ENCODE measurements at regions not wholly inside any gene's neighbourhood (a gene's known extent, or its start where the extent isn't known, plus 50 kb on each side); places are given as distances from the start of the nearest gene placed in this dataset.

- no peak for TF ChIP-seq POLR2A (IDR thresholded peaks at IDR 0.05; ENCODE audit: borderline replicate concordance, extremely low read depth, insufficient read depth, insufficient read length)
- TF ChIP-seq, protein P1, sequence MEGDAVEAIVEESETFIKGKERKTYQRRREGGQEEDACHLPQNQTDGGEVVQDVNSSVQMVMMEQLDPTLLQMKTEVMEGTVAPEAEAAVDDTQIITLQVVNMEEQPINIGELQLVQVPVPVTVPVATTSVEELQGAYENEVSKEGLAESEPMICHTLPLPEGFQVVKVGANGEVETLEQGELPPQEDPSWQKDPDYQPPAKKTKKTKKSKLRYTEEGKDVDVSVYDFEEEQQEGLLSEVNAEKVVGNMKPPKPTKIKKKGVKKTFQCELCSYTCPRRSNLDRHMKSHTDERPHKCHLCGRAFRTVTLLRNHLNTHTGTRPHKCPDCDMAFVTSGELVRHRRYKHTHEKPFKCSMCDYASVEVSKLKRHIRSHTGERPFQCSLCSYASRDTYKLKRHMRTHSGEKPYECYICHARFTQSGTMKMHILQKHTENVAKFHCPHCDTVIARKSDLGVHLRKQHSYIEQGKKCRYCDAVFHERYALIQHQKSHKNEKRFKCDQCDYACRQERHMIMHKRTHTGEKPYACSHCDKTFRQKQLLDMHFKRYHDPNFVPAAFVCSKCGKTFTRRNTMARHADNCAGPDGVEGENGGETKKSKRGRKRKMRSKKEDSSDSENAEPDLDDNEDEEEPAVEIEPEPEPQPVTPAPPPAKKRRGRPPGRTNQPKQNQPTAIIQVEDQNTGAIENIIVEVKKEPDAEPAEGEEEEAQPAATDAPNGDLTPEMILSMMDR (IDR thresholded peaks at IDR 0.05 in 2 of 3, conservative IDR thresholded peaks at IDR 0.05 in 1 of 3; ENCODE audit: borderline replicate concordance in 1 of 3, insufficient read depth in 1 of 3, low read depth in 2 of 3, low read length in 2 of 3) = no peak
- TF ChIP-seq, protein P2, sequence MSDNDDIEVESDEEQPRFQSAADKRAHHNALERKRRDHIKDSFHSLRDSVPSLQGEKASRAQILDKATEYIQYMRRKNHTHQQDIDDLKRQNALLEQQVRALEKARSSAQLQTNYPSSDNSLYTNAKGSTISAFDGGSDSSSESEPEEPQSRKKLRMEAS (IDR thresholded peaks at IDR 0.05) = no peak
- TF ChIP-seq JUND (IDR thresholded peaks at IDR 0.05) = no peak
- no peak for TF ChIP-seq ZFX (IDR thresholded peaks at IDR 0.05)
- no peak for TF ChIP-seq POLR2AphosphoS5 (IDR thresholded peaks at IDR 0.05; ENCODE audit: low read depth, low read length)
- no peak for TF ChIP-seq EZH2 (IDR thresholded peaks at IDR 0.05)
- no peak for TF ChIP-seq SP1 (IDR thresholded peaks at IDR 0.05; ENCODE audit: low read depth)
- no peak for TF ChIP-seq YY1 (IDR thresholded peaks at IDR 0.05; ENCODE audit: extremely low read depth, insufficient replicate concordance, low read depth, low read length)
- TF ChIP-seq, protein P3, sequence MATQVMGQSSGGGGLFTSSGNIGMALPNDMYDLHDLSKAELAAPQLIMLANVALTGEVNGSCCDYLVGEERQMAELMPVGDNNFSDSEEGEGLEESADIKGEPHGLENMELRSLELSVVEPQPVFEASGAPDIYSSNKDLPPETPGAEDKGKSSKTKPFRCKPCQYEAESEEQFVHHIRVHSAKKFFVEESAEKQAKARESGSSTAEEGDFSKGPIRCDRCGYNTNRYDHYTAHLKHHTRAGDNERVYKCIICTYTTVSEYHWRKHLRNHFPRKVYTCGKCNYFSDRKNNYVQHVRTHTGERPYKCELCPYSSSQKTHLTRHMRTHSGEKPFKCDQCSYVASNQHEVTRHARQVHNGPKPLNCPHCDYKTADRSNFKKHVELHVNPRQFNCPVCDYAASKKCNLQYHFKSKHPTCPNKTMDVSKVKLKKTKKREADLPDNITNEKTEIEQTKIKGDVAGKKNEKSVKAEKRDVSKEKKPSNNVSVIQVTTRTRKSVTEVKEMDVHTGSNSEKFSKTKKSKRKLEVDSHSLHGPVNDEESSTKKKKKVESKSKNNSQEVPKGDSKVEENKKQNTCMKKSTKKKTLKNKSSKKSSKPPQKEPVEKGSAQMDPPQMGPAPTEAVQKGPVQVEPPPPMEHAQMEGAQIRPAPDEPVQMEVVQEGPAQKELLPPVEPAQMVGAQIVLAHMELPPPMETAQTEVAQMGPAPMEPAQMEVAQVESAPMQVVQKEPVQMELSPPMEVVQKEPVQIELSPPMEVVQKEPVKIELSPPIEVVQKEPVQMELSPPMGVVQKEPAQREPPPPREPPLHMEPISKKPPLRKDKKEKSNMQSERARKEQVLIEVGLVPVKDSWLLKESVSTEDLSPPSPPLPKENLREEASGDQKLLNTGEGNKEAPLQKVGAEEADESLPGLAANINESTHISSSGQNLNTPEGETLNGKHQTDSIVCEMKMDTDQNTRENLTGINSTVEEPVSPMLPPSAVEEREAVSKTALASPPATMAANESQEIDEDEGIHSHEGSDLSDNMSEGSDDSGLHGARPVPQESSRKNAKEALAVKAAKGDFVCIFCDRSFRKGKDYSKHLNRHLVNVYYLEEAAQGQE (IDR thresholded peaks at IDR 0.05; ENCODE audit: low read depth) = no peak
- no peak for TF ChIP-seq CBX3 (IDR thresholded peaks at IDR 0.05; ENCODE audit: low read depth)
These were observed 74.7 kb upstream of the CA10 start for GRCh38 chr17:52233176-52233575.

Measured in HCT116 (cell line).